ENCODE measurements at regions not wholly inside any gene's neighbourhood (a gene's known extent, or its start where the extent isn't known, plus 50 kb on each side); places are given as distances from the start of the nearest gene placed in this dataset.

- no peak overlapping the region for H3K4me3 Mint-ChIP-seq
- no peak overlapping the region for H3K27ac Mint-ChIP-seq
- no peak for DNase-seq
- H3K4me1 Mint-ChIP-seq (ENCODE audit: low read depth), result no peaks in the 10 kb centered on the region
- no peaks in the 10 kb centered on the region for H3K27me3 Mint-ChIP-seq (ENCODE audit: low read depth)
- H3K9me3 Mint-ChIP-seq, result peaks cover 5 to 8% of the 10 kb centered on the region in 2 donors
- H3K36me3 Mint-ChIP-seq (ENCODE audit: insufficient read depth in 2 of 2), result peaks cover 2 to 3% of the 10 kb centered on the region in 2 donors
- no peak for ATAC-seq (replicated peaks in 1 of 2)
Observed at GRCh38 chr4:128371876-128372275, 84.3 kb upstream of the PGRMC2 start.

GRCh38 chr4:128371001-128371777 lies 83.6 kb upstream of the PGRMC2 start:
- peaks cover 1 to 2% of the 10 kb centered on the region in 2 donors for H3K36me3 Mint-ChIP-seq (ENCODE audit: insufficient read depth in 2 of 2)
- ATAC-seq (replicated peaks in 1 of 2), result no peak
- H3K27me3 Mint-ChIP-seq (ENCODE audit: low read depth), result no peaks in the 10 kb centered on the region
- H3K4me3 Mint-ChIP-seq, result no peak overlapping the region
- no peaks in the 10 kb centered on the region for H3K4me1 Mint-ChIP-seq (ENCODE audit: low read depth)
- DNase-seq, result no peak
- no peak overlapping the region for H3K27ac Mint-ChIP-seq
- H3K9me3 Mint-ChIP-seq, result peaks cover 5 to 7% of the 10 kb centered on the region in 2 donors

- Mint-ChIP-seq H3K27ac (no peak overlapping the region), H3K36me3 (ENCODE audit: insufficient read depth in 2 of 2) (no peaks in the 10 kb centered on the region), H3K4me1 (ENCODE audit: low read depth) (no peaks in the 10 kb centered on the region), H3K27me3 (ENCODE audit: low read depth) (no peaks in the 10 kb centered on the region), H3K9me3 (peaks cover 4 to 6% of the 10 kb centered on the region in 2 donors), H3K4me3 (no peak overlapping the region)
- ATAC-seq (replicated peaks in 1 of 2) (no peak), DNase-seq (no peak)
Observed at GRCh38 chr4:128366212-128366611, 78.6 kb upstream of the PGRMC2 start.

GRCh38 chr4:128364565-128364964 lies 77.0 kb upstream of the PGRMC2 start:
- DNase-seq (no peak), ATAC-seq (replicated peaks in 1 of 2) (no peak)
- peaks cover 0 to under 1% of the 10 kb centered on the region in 2 donors for H3K9me3 Mint-ChIP-seq
- no peaks in the 10 kb centered on the region for H3K36me3 Mint-ChIP-seq (ENCODE audit: insufficient read depth in 2 of 2)
- no peaks in the 10 kb centered on the region for H3K27me3 Mint-ChIP-seq (ENCODE audit: low read depth)
- no peaks in the 10 kb centered on the region for H3K4me1 Mint-ChIP-seq (ENCODE audit: low read depth)
- no peak overlapping the region for H3K4me3 Mint-ChIP-seq
- no peak overlapping the region for H3K27ac Mint-ChIP-seq

- ATAC-seq (replicated peaks in 1 of 2) (no peak), DNase-seq (no peak)
- H3K27ac Mint-ChIP-seq, result no peak overlapping the region
- no peaks in the 10 kb centered on the region for H3K9me3 Mint-ChIP-seq
- peaks cover 3% of the 10 kb centered on the region for H3K4me1 Mint-ChIP-seq (ENCODE audit: low read depth)
- H3K4me3 Mint-ChIP-seq, result no peak overlapping the region
- H3K36me3 Mint-ChIP-seq (ENCODE audit: insufficient read depth in 2 of 2), result no peaks in the 10 kb centered on the region
- no peaks in the 10 kb centered on the region for H3K27me3 Mint-ChIP-seq (ENCODE audit: low read depth)
Observed at GRCh38 chr4:128363966-128364365, 76.4 kb upstream of the PGRMC2 start.

GRCh38 chr4:128362760-128363159 lies 75.1 kb upstream of the PGRMC2 start:
- Mint-ChIP-seq H3K4me3 (no peak overlapping the region), H3K27me3 (ENCODE audit: low read depth) (no peaks in the 10 kb centered on the region), H3K27ac (no peak overlapping the region), H3K36me3 (ENCODE audit: insufficient read depth in 2 of 2) (no peaks in the 10 kb centered on the region), H3K4me1 (ENCODE audit: low read depth) (peaks cover 4% of the 10 kb centered on the region), H3K9me3 (no peaks in the 10 kb centered on the region)
- DNase-seq (no peak), ATAC-seq (replicated peaks in 1 of 2) (no peak)

GRCh38 chr4:128359422-128359821 lies 71.8 kb upstream of the PGRMC2 start:
- H3K27me3 Mint-ChIP-seq (ENCODE audit: low read depth), result no peaks in the 10 kb centered on the region
- H3K27ac Mint-ChIP-seq, result no peak overlapping the region
- H3K9me3 Mint-ChIP-seq, result no peaks in the 10 kb centered on the region
- peak; percentile 51 to 57 for ATAC-seq (replicated peaks in 1 of 2)
- DNase-seq, result no peak
- peaks cover 4% of the 10 kb centered on the region for H3K4me1 Mint-ChIP-seq (ENCODE audit: low read depth)
- H3K4me3 Mint-ChIP-seq, result no peak overlapping the region
- peaks cover 0 to 4% of the 10 kb centered on the region in 2 donors for H3K36me3 Mint-ChIP-seq (ENCODE audit: insufficient read depth in 2 of 2)

DNA sequence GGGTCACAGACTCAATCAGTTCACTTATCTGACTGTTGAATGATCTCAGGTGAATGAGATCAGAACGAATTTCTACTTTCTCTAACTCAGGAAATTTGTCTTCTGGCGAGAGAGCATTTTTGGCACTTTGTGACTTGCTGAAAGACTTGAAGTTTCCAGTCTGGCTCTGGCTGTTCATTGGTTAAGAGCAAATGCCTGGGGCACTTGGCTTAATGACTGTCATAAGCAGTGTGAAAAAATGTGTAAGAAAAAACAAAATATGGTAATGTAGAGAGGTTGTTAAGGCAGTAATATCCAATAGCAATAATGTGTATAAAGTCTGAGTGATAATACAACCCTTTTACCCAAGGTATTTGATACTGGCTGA lies 71.3 kb upstream of the PGRMC2 start:
- no peak for ATAC-seq (replicated peaks in 1 of 2)
- no peak for DNase-seq
- Mint-ChIP-seq H3K9me3 (no peaks in the 10 kb centered on the region), H3K27ac (no peak overlapping the region), H3K4me3 (no peak overlapping the region), H3K4me1 (ENCODE audit: low read depth) (peaks cover 4% of the 10 kb centered on the region), H3K27me3 (ENCODE audit: low read depth) (no peaks in the 10 kb centered on the region), H3K36me3 (ENCODE audit: insufficient read depth in 2 of 2) (peaks cover 0 to 4% of the 10 kb centered on the region in 2 donors)

DNA sequence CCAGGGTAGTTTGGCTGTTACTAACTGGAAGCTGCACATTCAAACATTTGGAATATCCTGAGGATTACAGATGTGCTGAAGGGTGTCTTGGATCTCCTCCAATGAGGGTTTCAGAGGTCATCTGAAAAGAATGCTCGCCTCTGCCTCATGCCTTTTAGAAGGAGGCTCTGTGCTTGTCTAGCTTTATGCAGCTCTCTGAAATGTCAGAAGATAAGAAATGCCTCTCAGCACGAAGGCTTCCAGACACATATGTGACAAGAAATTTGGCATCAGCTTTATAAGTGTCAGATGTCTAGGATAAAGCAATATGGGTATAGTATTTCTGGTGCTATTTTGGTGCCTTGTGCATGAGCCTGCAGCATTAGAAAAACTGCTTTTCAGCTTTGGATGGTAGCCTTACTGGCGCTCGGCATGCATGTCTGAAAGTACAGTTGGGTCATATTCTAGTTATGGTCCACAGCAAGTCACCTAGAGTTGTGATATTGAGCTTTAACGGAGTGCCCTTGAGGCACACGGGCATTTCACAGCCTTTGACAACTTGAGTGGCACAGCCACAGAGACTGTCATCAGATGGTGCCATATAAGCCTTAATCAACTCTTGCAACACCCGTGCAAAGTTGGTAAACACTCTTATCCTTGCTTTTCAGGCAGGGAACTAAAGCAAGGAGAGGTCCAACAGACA lies 70.8 kb upstream of the PGRMC2 start:
- H3K27me3 Mint-ChIP-seq (ENCODE audit: low read depth), result no peaks in the 10 kb centered on the region
- ATAC-seq (replicated peaks in 1 of 2), result no peak

DNA sequence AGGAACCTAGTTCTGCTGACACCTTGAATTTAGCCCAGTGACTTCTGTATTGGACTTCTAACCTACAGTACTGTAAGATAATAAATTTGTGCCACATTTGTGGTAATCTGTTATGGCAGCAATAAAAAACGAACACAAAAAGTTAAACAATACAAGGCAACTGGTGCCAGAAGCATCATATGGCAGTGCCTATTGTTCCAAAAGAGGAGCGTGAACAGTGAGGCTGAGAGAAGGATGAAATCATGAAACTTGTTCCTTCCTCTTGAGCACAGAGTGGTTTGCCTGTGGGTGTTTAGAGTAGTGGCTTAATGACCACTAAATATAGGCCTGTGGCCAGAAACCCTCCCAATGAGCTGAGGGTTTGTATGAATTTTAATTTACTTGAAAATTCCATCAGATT lies 69.7 kb upstream of the PGRMC2 start:
- no peak for DNase-seq
- peaks cover 4% of the 10 kb centered on the region for H3K4me1 Mint-ChIP-seq (ENCODE audit: low read depth)
- no peak overlapping the region for H3K27ac Mint-ChIP-seq
- H3K36me3 Mint-ChIP-seq (ENCODE audit: insufficient read depth in 2 of 2), result peaks cover 0 to 4% of the 10 kb centered on the region in 2 donors
- H3K27me3 Mint-ChIP-seq (ENCODE audit: low read depth), result no peaks in the 10 kb centered on the region
- no peak overlapping the region for H3K4me3 Mint-ChIP-seq
- ATAC-seq (replicated peaks in 1 of 2), result no peak
- no peaks in the 10 kb centered on the region for H3K9me3 Mint-ChIP-seq

More for the DNA sequence above, 70.8 kb upstream of the PGRMC2 start:
- Mint-ChIP-seq H3K9me3 (no peaks in the 10 kb centered on the region), H3K36me3 (ENCODE audit: insufficient read depth in 2 of 2) (peaks cover 0 to 4% of the 10 kb centered on the region in 2 donors), H3K4me1 (ENCODE audit: low read depth) (peaks cover 4% of the 10 kb centered on the region), H3K27ac (no peak overlapping the region), H3K4me3 (no peak overlapping the region)
- DNase-seq, result no peak

DNA sequence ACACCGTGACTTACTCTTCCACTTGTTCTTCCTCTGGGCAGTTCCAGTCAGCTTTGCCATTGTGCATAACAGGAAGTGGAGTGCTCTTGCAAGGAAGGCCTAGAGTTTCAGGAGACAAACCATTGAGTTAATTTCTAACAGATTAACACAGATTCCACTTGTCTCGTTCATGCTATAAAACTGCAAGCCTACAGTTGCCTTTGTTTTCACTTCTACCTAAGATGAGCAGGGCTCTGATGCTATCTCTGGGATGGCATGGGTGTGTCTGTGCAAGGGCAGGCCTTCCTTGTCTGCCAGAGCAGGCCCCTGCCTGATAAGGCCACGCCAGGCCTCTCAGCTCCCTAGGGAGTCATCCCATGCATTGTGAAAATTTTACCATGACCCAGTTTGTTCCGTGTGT lies 67.7 kb upstream of the PGRMC2 start:
- H3K27me3 Mint-ChIP-seq (ENCODE audit: low read depth), result no peaks in the 10 kb centered on the region

DNA sequence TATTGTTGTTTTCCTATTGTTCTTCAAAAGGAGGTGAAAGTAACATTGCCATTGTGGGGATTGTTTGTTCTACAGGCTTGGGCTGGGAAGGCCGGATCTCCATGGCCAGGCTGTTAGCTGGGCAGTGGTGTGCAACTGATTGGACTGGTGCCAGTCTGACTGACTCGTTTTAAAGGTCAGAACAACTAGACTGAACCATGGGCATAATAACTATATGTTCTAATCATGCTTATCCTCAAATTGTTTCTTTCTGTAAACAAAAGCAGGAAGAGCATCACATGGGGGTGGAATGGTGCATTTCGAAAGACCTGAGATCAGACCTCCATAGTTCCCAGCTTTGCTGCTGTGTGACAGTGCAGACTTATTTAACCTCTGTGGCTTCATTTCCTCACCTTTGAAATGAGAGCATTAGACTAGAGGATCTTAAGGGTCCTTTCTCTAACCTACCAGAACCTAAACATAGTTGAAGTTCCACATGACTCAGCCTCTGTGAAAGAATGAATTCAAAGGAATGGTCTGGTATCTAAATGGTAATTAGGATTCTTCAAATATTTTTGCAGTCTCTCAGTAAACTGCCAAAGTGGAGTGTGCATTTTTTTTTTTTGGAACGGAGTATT lies 66.7 kb upstream of the PGRMC2 start:
- ATAC-seq (replicated peaks in 1 of 2) (no peak), DNase-seq (no peak)
- no peak overlapping the region for H3K4me3 Mint-ChIP-seq
- H3K36me3 Mint-ChIP-seq (ENCODE audit: insufficient read depth in 2 of 2), result peaks cover 0 to 4% of the 10 kb centered on the region in 2 donors
- H3K4me1 Mint-ChIP-seq (ENCODE audit: low read depth), result peaks cover 4% of the 10 kb centered on the region
- no peaks in the 10 kb centered on the region for H3K9me3 Mint-ChIP-seq
- no peaks in the 10 kb centered on the region for H3K27me3 Mint-ChIP-seq (ENCODE audit: low read depth)
- no peak overlapping the region for H3K27ac Mint-ChIP-seq

More for the DNA sequence above, 67.7 kb upstream of the PGRMC2 start:
- no peak overlapping the region for H3K4me3 Mint-ChIP-seq
- no peak for DNase-seq
- H3K4me1 Mint-ChIP-seq (ENCODE audit: low read depth), result peaks cover 4% of the 10 kb centered on the region
- peaks cover 0 to 4% of the 10 kb centered on the region in 2 donors for H3K36me3 Mint-ChIP-seq (ENCODE audit: insufficient read depth in 2 of 2)
- no peaks in the 10 kb centered on the region for H3K9me3 Mint-ChIP-seq
- ATAC-seq (replicated peaks in 1 of 2), result no peak
- H3K27ac Mint-ChIP-seq, result no peak overlapping the region

DNA sequence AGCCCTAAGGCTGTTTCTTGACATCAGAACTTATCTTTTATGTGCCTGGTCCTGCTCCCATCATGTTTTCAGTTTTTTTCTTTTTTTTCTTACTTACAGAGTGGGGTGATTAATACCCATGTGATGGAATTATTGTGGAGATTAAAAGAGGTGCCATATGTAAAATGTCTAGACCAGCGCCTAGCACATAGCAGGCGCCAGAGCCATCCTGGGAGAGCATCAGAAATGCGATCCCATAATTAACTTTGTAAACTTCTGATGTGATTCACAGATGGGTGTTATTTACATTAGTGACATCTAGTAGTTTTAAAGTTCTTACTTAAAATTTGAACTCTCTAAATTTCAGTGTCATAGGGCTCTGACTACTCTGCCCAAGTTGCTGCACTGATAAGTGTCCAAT lies 66.2 kb upstream of the PGRMC2 start:
- Mint-ChIP-seq H3K4me1 (ENCODE audit: low read depth) (no peaks in the 10 kb centered on the region), H3K27me3 (ENCODE audit: low read depth) (no peaks in the 10 kb centered on the region), H3K4me3 (no peak overlapping the region), H3K36me3 (ENCODE audit: insufficient read depth in 2 of 2) (peaks cover 0 to 4% of the 10 kb centered on the region in 2 donors), H3K27ac (no peak overlapping the region), H3K9me3 (no peaks in the 10 kb centered on the region)
- ATAC-seq (replicated peaks in 1 of 2) (no peak), DNase-seq (no peak)
